Lower leg skin (tissue), 3 donors: ENCODE measurements at regions not wholly inside any gene's neighbourhood (a gene's known extent, or its start where the extent isn't known, plus 50 kb on each side); places are given as distances from the start of the nearest gene placed in this dataset.

ENCODE experiments used
- POLR2A ChIP-seq, 2 donors: fragments of 450-650 bp; IDR thresholded peaks; one replicate each; pipeline ENCODE4 v1.6.1; 2016 to 2017; ENCODE audit warnings: antibody characterized with exemption in 2 of 2, mild to moderate bottlenecking in 1 of 2, moderate library complexity in 1 of 2
- TF ChIP-seq, protein P1 (sequence below), 3 donors: fragments of 450-650 bp; IDR thresholded peaks; one replicate each; pipeline ENCODE4 v1.5.1; 2016; ENCODE audit warnings: antibody characterized with exemption in 3 of 3, mild to moderate bottlenecking in 3 of 3, moderate library complexity in 2 of 3

- TF ChIP-seq, protein P1, sequence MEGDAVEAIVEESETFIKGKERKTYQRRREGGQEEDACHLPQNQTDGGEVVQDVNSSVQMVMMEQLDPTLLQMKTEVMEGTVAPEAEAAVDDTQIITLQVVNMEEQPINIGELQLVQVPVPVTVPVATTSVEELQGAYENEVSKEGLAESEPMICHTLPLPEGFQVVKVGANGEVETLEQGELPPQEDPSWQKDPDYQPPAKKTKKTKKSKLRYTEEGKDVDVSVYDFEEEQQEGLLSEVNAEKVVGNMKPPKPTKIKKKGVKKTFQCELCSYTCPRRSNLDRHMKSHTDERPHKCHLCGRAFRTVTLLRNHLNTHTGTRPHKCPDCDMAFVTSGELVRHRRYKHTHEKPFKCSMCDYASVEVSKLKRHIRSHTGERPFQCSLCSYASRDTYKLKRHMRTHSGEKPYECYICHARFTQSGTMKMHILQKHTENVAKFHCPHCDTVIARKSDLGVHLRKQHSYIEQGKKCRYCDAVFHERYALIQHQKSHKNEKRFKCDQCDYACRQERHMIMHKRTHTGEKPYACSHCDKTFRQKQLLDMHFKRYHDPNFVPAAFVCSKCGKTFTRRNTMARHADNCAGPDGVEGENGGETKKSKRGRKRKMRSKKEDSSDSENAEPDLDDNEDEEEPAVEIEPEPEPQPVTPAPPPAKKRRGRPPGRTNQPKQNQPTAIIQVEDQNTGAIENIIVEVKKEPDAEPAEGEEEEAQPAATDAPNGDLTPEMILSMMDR (IDR thresholded peaks at IDR 0.05), result no peak
- TF ChIP-seq POLR2A (IDR thresholded peaks at IDR 0.05), result no peak
Observed at GRCh38 chr1:78231477-78231876, 185.7 kb downstream of the GIPC2 start.
